GM21367 (cell line): ENCODE measurements at regions not wholly inside any gene's neighbourhood (a gene's known extent, or its start where the extent isn't known, plus 50 kb on each side); places are given as distances from the start of the nearest gene placed in this dataset.

ENCODE experiments used
- ATAC-seq: cut with Tn5 transposase; IDR thresholded peaks from one replicate; pipeline ENCODE4 v1.9.1; 2021; ENCODE audit not compliant: unreplicated experiment

GRCh38 chr12:17695495-17695894, 394.5 kb downstream of the RERGL start:
- no peak for ATAC-seq

GRCh38 chr12:17691369-17691768, 398.6 kb downstream of the RERGL start:
- no peak for ATAC-seq

- ATAC-seq, result no peak
Measured at GRCh38 chr12:17680220-17680619, 409.8 kb downstream of the RERGL start.

GRCh38 chr12:17666641-17667324, 423.2 kb downstream of the RERGL start:
- no peak for ATAC-seq

GRCh38 chr12:17665839-17666238, 424.2 kb downstream of the RERGL start:
- no peak for ATAC-seq

- ATAC-seq, result no peak
Measured at GRCh38 chr12:17661250-17661649, 428.7 kb downstream of the RERGL start.

- no peak for ATAC-seq
Measured at GRCh38 chr12:17652436-17652835, 437.6 kb downstream of the RERGL start.

GRCh38 chr12:17642340-17642650, 447.7 kb downstream of the RERGL start:
- no peak for ATAC-seq

- ATAC-seq, result no peak
Measured at GRCh38 chr12:17640615-17641014, 449.4 kb downstream of the RERGL start.

GRCh38 chr12:17618831-17619230, 471.2 kb downstream of the RERGL start:
- ATAC-seq, result no peak

GRCh38 chr12:17609701-17610100, 480.3 kb downstream of the RERGL start:
- no peak for ATAC-seq

GRCh38 chr12:17609153-17609552, 480.8 kb downstream of the RERGL start:
- no peak for ATAC-seq

GRCh38 chr12:17595111-17595510, 494.9 kb downstream of the RERGL start:
- ATAC-seq, result no peak

- ATAC-seq, result no peak
Measured at GRCh38 chr12:17593715-17594406, 496.1 kb downstream of the RERGL start.

- ATAC-seq, result no peak
Measured at GRCh38 chr12:17592472-17592871, 497.5 kb downstream of the RERGL start.

GRCh38 chr12:17591005-17591681, 498.9 kb downstream of the RERGL start:
- ATAC-seq, result no peak

GRCh38 chr12:17588968-17589367, 501.0 kb downstream of the RERGL start:
- no peak for ATAC-seq

- no peak for ATAC-seq
Measured at GRCh38 chr12:17579205-17580026, 510.6 kb downstream of the RERGL start.

- ATAC-seq, result no peak
Measured at GRCh38 chr12:17577405-17577804, 512.6 kb downstream of the RERGL start.

GRCh38 chr12:17572250-17572649, 517.7 kb downstream of the RERGL start:
- ATAC-seq, result no peak

GRCh38 chr12:17571047-17571446, 518.9 kb downstream of the RERGL start:
- ATAC-seq, result no peak
